ENCODE measurements at regions not wholly inside any gene's neighbourhood (a gene's known extent, or its start where the extent isn't known, plus 50 kb on each side); places are given as distances from the start of the nearest gene placed in this dataset.
"Not testable (repeated sequence)": the region's sequence is repeated elsewhere in the genome, so short reads cannot be mapped to it uniquely, and the experiment has no call there.

DNA sequence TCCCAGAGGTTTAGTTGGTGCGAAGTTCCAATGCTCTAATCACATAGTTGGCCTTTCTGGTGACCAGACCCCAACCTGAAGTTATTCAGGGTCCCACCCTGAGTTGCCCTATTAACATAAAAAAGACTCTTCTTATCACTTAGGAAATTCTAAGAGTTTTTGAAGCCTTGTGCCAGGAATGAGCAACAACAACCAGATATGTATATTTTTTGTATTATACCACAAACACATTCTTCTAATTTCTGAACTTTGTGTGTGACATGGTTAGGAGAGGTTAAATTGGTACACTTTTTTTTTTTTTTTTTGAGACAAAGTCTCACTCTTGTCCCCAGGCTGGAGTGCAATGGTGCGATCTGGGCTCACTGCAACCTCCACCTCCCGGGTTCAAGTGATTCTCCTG is 320.4 kb upstream of the PDE3A start:
- Mint-ChIP-seq H3K27me3 (ENCODE audit: insufficient read depth) (no peaks in the 10 kb centered on the region), H3K27ac (no peak overlapping the region), H3K9me3 (peaks cover 3% of the 10 kb centered on the region), H3K4me1 (ENCODE audit: low read depth) (no peaks in the 10 kb centered on the region), H3K36me3 (ENCODE audit: low read depth) (no peaks in the 10 kb centered on the region), H3K4me3 (no peak overlapping the region)
- intact Hi-C loops (cut with micrococcal nuclease): no loop called here
- DNase-seq (ENCODE audit: low spot score): no peak

DNA sequence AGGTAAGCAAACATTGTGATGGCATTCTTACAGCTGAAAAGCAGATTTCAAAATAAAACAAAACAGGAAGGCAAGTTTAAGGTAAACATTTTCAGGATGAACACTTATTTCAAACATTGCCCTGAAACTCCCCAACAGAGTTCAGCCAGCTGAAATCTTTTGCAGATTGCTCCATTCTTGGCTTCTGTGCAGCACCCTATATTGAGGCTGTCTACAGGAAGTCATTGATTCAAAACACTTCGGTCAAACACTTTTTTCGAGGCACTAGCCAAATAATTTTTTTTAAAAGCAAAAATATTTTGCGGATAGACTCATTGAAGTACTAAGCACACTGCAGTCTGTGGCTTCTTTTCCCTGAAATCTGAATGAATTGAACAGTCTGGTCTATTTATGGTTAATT is 318.1 kb upstream of the PDE3A start:
- H3K4me3 Mint-ChIP-seq: no peak overlapping the region
- H3K9me3 Mint-ChIP-seq: peaks cover 7% of the 10 kb centered on the region
- H3K27me3 Mint-ChIP-seq (ENCODE audit: insufficient read depth): no peaks in the 10 kb centered on the region
- H3K36me3 Mint-ChIP-seq (ENCODE audit: low read depth): no peaks in the 10 kb centered on the region
- no peak overlapping the region for H3K27ac Mint-ChIP-seq
- intact Hi-C loops (cut with micrococcal nuclease): no loop called here
- DNase-seq (ENCODE audit: low spot score): no peak
- no peaks in the 10 kb centered on the region for H3K4me1 Mint-ChIP-seq (ENCODE audit: low read depth)

DNA sequence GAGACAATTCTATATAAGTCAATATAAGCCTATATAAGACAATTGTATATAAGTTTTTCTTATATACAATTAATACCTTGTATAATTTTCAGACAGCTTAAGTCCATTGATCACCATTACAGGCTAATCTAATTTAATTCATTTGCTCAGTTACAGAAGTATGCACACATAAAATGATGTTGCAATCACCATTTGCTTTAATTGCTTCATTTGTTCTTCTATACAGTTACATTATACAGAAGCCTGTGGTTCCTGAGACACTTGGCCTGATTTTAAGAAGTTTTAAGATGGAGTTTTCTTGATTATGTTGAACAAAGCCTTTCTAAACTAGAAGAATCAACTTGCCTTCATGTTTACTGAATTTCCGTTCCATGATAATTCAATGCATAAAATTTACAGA is 314.6 kb upstream of the PDE3A start:
- no peaks in the 10 kb centered on the region for H3K36me3 Mint-ChIP-seq (ENCODE audit: low read depth)
- DNase-seq (ENCODE audit: low spot score): no peak
- intact Hi-C loops (cut with micrococcal nuclease): no loop called here
- H3K27me3 Mint-ChIP-seq (ENCODE audit: insufficient read depth): no peaks in the 10 kb centered on the region
- H3K9me3 Mint-ChIP-seq: peaks cover 4% of the 10 kb centered on the region
- no peaks in the 10 kb centered on the region for H3K4me1 Mint-ChIP-seq (ENCODE audit: low read depth)
- no peak overlapping the region for H3K4me3 Mint-ChIP-seq
- no peak overlapping the region for H3K27ac Mint-ChIP-seq

DNA sequence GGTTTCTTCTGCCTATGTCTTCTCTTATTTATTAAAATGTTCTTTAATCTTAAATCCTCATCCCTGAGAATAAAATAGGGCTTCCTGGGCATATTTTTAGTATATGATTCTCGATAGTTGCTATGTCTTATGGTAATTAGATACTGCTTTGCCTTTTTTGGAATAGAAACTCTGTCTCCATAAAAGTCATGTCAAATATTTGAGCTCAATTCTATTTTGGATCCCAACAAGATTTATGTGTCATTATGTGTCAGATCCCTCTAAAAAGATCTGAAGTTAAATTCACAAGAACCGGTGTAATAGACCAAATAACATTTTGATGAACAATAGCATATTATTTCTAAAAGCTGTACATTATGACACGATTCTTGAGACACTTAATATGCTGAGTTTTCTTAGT is 312.5 kb upstream of the PDE3A start:
- no peak for DNase-seq (ENCODE audit: low spot score)
- H3K36me3 Mint-ChIP-seq (ENCODE audit: low read depth): no peaks in the 10 kb centered on the region
- intact Hi-C loops (cut with micrococcal nuclease): no loop called here
- no peak overlapping the region for H3K27ac Mint-ChIP-seq
- no peaks in the 10 kb centered on the region for H3K4me1 Mint-ChIP-seq (ENCODE audit: low read depth)
- peaks cover 9% of the 10 kb centered on the region for H3K9me3 Mint-ChIP-seq
- H3K27me3 Mint-ChIP-seq (ENCODE audit: insufficient read depth): no peaks in the 10 kb centered on the region
- H3K4me3 Mint-ChIP-seq: no peak overlapping the region

DNA sequence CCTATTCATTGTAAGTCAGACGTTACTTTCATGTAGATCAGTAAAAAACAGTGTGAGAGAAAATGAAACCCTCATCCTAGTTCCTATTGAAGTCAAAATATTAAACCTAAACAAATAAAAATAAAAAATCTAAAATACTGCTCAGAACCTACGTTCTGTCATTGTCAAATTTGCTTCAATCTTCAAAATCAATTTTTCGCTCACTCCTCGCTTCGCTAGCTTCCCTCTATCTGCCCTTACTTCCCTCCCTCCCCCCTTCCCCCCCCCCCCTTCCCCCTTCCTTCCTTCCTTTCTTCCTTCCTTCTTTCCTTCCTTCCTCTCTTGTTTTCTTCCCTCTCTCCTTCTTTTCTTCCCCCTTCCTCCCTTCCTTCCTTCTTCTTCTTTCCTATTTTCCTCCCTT is 310.9 kb upstream of the PDE3A start:
- H3K27me3 Mint-ChIP-seq (ENCODE audit: insufficient read depth): no peaks in the 10 kb centered on the region
- intact Hi-C loops (cut with micrococcal nuclease): no loop called here
- no peak for DNase-seq (ENCODE audit: low spot score)
- H3K9me3 Mint-ChIP-seq: peaks cover 18% of the 10 kb centered on the region
- H3K4me1 Mint-ChIP-seq (ENCODE audit: low read depth): no peaks in the 10 kb centered on the region
- no peak overlapping the region for H3K4me3 Mint-ChIP-seq
- no peaks in the 10 kb centered on the region for H3K36me3 Mint-ChIP-seq (ENCODE audit: low read depth)
- no peak overlapping the region for H3K27ac Mint-ChIP-seq

DNA sequence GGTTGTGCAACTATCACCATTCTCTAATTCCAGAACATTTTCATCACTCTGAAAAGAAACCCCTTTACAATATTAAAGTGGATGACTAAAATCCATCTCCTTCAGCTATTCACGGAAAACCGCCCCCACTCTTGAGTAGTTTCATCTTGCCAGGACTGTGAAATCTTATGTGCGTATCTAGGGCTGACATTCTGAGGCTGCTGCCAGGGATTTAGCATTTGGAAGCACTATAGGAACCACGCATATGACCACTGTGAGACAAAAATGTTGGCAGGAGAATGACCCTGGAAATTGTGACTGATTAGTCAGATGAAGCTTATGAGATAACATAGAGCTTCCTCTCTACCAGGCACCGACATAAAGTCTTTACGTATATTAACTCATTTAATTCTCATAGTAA is 305.2 kb upstream of the PDE3A start:
- intact Hi-C loops (cut with micrococcal nuclease): no loop called here
- H3K27ac Mint-ChIP-seq: no peak overlapping the region
- peaks cover 36% of the 10 kb centered on the region for H3K9me3 Mint-ChIP-seq
- H3K27me3 Mint-ChIP-seq (ENCODE audit: insufficient read depth): no peaks in the 10 kb centered on the region
- no peak overlapping the region for H3K4me3 Mint-ChIP-seq
- H3K4me1 Mint-ChIP-seq (ENCODE audit: low read depth): no peaks in the 10 kb centered on the region
- DNase-seq (ENCODE audit: low spot score): no peak
- no peaks in the 10 kb centered on the region for H3K36me3 Mint-ChIP-seq (ENCODE audit: low read depth)

DNA sequence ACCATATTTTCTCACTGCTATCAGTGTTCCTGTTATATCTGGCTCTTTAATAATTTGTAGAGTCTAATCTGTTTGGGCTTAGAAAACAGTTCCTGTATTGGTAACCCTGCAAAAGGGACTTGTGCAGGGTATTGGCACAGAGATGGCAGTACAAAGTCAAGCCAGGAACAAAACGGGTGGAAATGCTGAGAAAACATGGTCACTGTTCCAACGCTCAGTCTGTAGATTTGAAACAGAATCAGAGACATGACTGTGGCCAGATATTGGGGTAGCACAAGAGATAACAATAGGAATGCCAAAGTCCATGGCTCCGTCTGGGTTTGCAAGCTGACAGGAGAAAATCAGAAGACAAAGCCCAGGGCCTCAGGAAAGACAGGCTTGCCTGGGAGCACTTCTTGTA is 290.7 kb upstream of the PDE3A start:
- H3K9me3 Mint-ChIP-seq: peaks cover 12% of the 10 kb centered on the region
- no peaks in the 10 kb centered on the region for H3K27me3 Mint-ChIP-seq (ENCODE audit: insufficient read depth)
- H3K4me1 Mint-ChIP-seq (ENCODE audit: low read depth): no peaks in the 10 kb centered on the region
- no peak for DNase-seq (ENCODE audit: low spot score)
- H3K36me3 Mint-ChIP-seq (ENCODE audit: low read depth): no peaks in the 10 kb centered on the region
- H3K4me3 Mint-ChIP-seq: no peak overlapping the region
- intact Hi-C loops (cut with micrococcal nuclease): no loop called here
- H3K27ac Mint-ChIP-seq: no peak overlapping the region

DNA sequence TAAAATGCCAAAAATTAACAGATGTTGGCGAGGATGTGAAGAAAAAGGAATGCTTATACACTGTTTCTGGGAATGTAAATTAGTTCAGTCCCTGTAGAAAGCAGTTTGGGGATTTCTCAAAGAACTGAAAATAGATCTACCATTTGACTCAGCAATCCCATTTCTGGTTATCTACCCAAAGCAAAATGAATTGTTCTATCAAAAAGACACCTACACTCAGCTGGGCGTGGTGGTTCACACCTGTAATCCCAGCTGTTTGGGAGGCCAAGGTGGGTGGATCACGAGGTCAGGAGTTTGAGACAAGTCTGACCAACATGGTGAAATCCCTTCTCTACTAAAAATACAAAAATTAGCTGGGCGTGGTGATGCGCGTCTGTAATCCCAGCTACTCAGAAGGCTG is 279.3 kb upstream of the PDE3A start:
- Mint-ChIP-seq H3K36me3 (ENCODE audit: low read depth) (no peaks in the 10 kb centered on the region), H3K4me1 (ENCODE audit: low read depth) (no peaks in the 10 kb centered on the region), H3K27me3 (ENCODE audit: insufficient read depth) (no peaks in the 10 kb centered on the region), H3K27ac (no peak overlapping the region), H3K4me3 (no peak overlapping the region), H3K9me3 (no peaks in the 10 kb centered on the region)
- intact Hi-C loops (cut with micrococcal nuclease): no loop called here
- no peak for DNase-seq (ENCODE audit: low spot score)

DNA sequence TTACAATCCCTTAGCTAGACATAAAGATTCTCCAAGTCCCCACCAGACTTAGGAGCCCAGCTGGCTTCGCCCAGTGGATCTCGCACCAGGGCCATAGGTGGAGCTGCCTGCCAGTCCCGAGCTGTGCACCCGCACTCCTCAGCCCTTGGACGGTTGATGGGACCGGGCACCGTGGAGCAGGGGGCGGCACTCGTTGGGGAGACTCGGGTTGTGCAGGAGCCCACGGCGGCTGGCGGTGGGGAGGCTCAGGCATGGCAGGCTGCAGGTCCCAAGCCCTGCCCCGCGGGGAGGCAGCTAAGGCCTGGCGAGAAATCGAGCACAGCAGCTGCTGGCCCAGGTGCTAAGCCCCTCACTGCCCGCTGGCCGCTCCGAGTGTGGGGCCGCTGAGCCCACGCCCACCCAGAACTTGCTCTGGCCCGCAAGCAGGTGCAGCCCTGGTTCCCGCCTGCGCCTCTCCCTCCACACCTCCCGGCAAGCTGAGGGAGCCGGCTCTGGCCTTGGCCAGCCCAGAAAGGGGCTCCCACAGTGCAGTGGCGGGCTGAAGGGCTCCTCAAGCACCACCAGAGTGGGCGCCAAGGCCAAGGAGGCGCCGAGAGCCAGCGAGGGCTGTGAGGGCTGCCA is 275.0 kb upstream of the PDE3A start:
- H3K36me3 Mint-ChIP-seq (ENCODE audit: low read depth); H3K27me3 Mint-ChIP-seq (ENCODE audit: insufficient read depth); DNase-seq (ENCODE audit: low spot score); intact Hi-C loops (cut with micrococcal nuclease); H3K27ac Mint-ChIP-seq; H3K4me3 Mint-ChIP-seq; H3K4me1 Mint-ChIP-seq (ENCODE audit: low read depth); H3K9me3 Mint-ChIP-seq: not testable (repeated sequence)

DNA sequence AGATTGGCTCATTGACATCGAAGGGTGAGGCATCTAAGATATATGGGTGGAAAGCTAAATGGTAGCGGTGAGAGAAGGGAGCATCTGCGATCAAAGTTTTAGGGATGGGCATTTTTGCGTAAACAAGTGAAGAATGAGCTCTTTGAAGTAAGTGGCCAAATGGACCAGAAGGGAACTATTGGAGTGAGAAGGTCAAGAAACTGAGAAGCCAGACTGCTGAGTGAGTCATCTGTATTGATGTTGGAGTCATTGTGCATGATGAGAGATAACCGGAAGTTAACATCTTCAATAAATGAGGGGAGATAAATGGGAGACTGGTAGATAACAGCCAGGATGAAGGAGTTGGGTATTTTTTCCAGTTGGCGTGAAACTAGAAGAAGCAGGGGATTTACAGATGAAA is 271.9 kb upstream of the PDE3A start:
- Mint-ChIP-seq H3K36me3 (ENCODE audit: low read depth) (no peaks in the 10 kb centered on the region), H3K4me1 (ENCODE audit: low read depth) (no peaks in the 10 kb centered on the region), H3K27me3 (ENCODE audit: insufficient read depth) (no peaks in the 10 kb centered on the region), H3K27ac (no peak overlapping the region), H3K9me3 (peaks cover 8% of the 10 kb centered on the region), H3K4me3 (no peak overlapping the region)
- DNase-seq (ENCODE audit: low spot score): no peak
- intact Hi-C loops (cut with micrococcal nuclease): no loop called here

DNA sequence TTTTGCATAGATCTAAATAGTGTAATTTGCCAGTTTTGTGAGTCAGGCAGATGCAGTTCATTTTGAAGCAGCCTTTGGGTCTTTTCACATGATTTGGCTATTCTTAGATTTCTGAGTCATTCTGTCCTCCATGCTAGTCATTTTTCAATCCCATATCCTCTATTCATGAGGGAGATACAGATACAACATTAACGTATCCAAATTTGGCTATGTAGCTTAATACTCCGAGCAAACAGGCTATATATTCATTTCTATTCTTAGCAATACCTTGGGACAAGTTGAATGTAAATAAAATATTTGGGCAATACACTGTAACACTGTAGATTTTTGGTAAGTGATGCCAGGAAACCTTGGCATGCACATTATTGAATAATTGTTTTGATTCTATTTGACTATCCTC is 270.7 kb upstream of the PDE3A start:
- H3K27me3 Mint-ChIP-seq (ENCODE audit: insufficient read depth): no peaks in the 10 kb centered on the region
- intact Hi-C loops (cut with micrococcal nuclease): no loop called here
- no peaks in the 10 kb centered on the region for H3K4me1 Mint-ChIP-seq (ENCODE audit: low read depth)

DNA sequence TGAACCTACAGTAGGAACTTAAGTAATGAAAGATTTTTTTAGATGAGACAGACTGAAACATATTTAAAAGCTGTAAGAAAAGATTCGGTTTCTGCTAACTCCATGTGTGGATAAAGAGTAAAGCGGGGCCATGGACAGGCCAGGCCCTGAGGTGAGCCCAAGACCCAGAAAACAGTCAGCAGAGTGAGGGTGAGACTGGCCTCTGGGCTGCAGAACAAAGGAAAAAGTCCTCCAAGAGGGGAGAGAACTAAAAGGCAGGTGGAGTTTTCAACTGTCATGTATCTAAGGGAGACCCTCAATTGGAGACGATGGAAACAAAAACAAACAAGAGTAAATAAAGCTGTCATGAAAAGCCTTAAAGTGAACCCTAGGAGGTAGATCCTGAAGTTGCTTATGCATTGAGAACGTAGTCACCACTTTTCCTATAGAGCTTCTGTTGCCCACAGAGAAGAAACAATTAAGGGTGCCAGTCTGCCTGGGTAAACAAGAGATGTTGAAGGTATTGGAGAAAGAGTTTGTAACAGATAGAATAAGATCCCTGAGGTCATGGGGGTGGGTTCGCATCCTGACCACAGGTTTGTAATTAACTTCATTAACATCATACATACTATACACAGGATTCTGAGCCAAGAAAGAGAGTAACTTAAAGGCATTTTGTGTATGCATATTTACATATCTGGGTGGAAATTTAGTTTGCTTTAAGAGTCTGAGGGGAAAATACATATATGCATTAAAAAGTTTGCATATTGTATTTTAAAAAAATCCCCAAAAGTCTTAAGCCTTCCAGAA is 268.7 kb upstream of the PDE3A start:
- H3K36me3 Mint-ChIP-seq (ENCODE audit: low read depth): no peaks in the 10 kb centered on the region
- peaks cover 8% of the 10 kb centered on the region for H3K9me3 Mint-ChIP-seq
- H3K4me3 Mint-ChIP-seq: no peak overlapping the region
- intact Hi-C loops (cut with micrococcal nuclease): no loop called here
- no peak overlapping the region for H3K27ac Mint-ChIP-seq
- no peak for DNase-seq (ENCODE audit: low spot score)
- H3K27me3 Mint-ChIP-seq (ENCODE audit: insufficient read depth): no peaks in the 10 kb centered on the region
- H3K4me1 Mint-ChIP-seq (ENCODE audit: low read depth): no peaks in the 10 kb centered on the region

More for the DNA sequence above, 270.7 kb upstream of the PDE3A start:
- Mint-ChIP-seq H3K9me3 (peaks cover 8% of the 10 kb centered on the region), H3K4me3 (no peak overlapping the region), H3K36me3 (ENCODE audit: low read depth) (no peaks in the 10 kb centered on the region), H3K27ac (no peak overlapping the region)
- no peak for DNase-seq (ENCODE audit: low spot score)

DNA sequence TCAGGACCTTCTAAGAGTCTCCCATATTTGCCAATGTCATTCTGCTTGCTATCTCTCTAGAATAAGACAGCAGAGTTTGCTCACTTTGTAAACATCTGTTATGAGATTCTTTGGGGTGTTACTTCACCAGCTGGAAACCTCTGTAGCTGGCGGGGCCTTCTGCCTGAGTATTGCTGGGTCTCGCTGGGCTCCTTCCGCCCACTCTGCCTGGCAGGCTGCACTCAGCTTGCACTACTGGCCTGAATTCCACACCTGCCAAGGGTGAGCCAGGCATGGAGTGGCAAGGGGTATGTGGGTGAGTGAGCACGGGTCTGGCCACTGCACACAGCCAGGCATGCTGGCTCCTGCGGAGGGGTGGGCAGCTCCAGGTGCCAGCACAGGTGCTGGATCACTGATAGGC is 267.3 kb upstream of the PDE3A start:
- H3K36me3 Mint-ChIP-seq (ENCODE audit: low read depth): no peaks in the 10 kb centered on the region

DNA sequence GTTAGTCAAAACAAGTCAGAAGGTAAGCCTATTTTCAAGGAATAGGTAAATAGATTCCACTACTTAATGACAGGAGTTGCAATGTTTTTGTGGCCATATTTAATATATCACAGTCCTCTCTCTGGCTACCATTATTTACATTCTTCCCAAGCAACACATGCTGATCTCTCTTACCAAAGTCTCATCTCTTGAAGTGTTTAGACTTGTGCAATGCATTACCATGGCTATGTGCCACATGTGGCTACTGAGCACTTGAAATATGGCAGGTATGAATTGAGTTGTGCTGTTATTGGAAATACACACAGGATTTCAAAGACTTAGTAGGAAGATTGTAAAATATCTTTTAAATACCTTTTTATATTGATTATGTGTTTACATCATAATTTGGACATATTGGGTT is 262.4 kb upstream of the PDE3A start:
- H3K27ac Mint-ChIP-seq: no peak overlapping the region
- no peaks in the 10 kb centered on the region for H3K9me3 Mint-ChIP-seq
- H3K27me3 Mint-ChIP-seq (ENCODE audit: insufficient read depth): peaks cover 2% of the 10 kb centered on the region
- H3K36me3 Mint-ChIP-seq (ENCODE audit: low read depth): no peaks in the 10 kb centered on the region
- DNase-seq (ENCODE audit: low spot score): no peak
- H3K4me3 Mint-ChIP-seq: no peak overlapping the region
- intact Hi-C loops (cut with micrococcal nuclease): no loop called here
- no peaks in the 10 kb centered on the region for H3K4me1 Mint-ChIP-seq (ENCODE audit: low read depth)

More for the DNA sequence above, 267.3 kb upstream of the PDE3A start:
- no peak overlapping the region for H3K4me3 Mint-ChIP-seq
- H3K4me1 Mint-ChIP-seq (ENCODE audit: low read depth): no peaks in the 10 kb centered on the region
- DNase-seq (ENCODE audit: low spot score): no peak
- no peak overlapping the region for H3K27ac Mint-ChIP-seq
- intact Hi-C loops (cut with micrococcal nuclease): no loop called here
- H3K27me3 Mint-ChIP-seq (ENCODE audit: insufficient read depth): peaks cover 2% of the 10 kb centered on the region
- H3K9me3 Mint-ChIP-seq: peaks cover 8% of the 10 kb centered on the region
